SU-DHL-6 (cell line): ENCODE measurements at regions not wholly inside any gene's neighbourhood (a gene's known extent, or its start where the extent isn't known, plus 50 kb on each side); places are given as distances from the start of the nearest gene placed in this dataset.

Source experiments
- EZH2phosphoT487 ChIP-seq: fragments of 200-600 bp; sonication (generic), shearing (Covaris generic); conservative IDR thresholded peaks from 2 replicates; pipeline ENCODE4 v1.6.1; 2018; ENCODE audit warnings: mild to moderate bottlenecking, antibody characterized with exemption, low read length, moderate library complexity, mixed read lengths
- TF ChIP-seq, protein P1 (sequence below): fragments of 200-600 bp; sonication (generic); IDR thresholded peaks from one replicate; pipeline ENCODE4 v1.5.1; 2017; ENCODE audit warnings: antibody characterized with exemption, mild to moderate bottlenecking, low read length, moderate library complexity; ENCODE audit not compliant: insufficient read depth, poor library complexity, severe bottlenecking

DNA sequence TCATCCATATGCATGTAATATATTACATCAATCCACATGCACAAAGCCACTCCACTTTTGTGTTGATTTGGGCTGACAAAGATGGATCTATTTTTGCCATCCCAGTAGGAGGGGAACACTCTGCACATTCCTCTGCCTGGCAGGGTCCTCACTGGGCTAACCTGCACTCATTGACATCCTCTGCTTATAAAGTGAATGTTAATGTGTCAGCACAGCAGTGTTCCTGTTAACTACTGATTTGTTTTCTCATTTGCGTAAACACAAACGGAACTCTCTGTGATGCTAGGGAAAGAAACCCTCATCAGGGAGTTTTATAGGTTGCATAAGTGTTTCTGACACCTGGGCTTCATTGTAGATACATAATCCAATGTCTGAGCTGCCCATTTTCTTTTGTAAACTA lies 826.0 kb downstream of the RAB28 start:
- TF ChIP-seq, protein P1, sequence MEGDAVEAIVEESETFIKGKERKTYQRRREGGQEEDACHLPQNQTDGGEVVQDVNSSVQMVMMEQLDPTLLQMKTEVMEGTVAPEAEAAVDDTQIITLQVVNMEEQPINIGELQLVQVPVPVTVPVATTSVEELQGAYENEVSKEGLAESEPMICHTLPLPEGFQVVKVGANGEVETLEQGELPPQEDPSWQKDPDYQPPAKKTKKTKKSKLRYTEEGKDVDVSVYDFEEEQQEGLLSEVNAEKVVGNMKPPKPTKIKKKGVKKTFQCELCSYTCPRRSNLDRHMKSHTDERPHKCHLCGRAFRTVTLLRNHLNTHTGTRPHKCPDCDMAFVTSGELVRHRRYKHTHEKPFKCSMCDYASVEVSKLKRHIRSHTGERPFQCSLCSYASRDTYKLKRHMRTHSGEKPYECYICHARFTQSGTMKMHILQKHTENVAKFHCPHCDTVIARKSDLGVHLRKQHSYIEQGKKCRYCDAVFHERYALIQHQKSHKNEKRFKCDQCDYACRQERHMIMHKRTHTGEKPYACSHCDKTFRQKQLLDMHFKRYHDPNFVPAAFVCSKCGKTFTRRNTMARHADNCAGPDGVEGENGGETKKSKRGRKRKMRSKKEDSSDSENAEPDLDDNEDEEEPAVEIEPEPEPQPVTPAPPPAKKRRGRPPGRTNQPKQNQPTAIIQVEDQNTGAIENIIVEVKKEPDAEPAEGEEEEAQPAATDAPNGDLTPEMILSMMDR, result no peak
- TF ChIP-seq EZH2phosphoT487, result no peak
